HG03571 (cell line): ENCODE measurements at regions not wholly inside any gene's neighbourhood (a gene's known extent, or its start where the extent isn't known, plus 50 kb on each side); places are given as distances from the start of the nearest gene placed in this dataset.

Source experiments
- ATAC-seq: cut with Tn5 transposase; IDR thresholded peaks from one replicate; pipeline ENCODE4 v1.9.1; 2021; ENCODE audit not compliant: unreplicated experiment

- ATAC-seq = no peak
These were observed 404.8 kb downstream of the MBD2 start for GRCh38 chr18:53819671-53820070.

- ATAC-seq = no peak
These were observed 405.3 kb downstream of the MBD2 start for GRCh38 chr18:53819174-53819573.

- no peak for ATAC-seq
These were observed 406.2 kb downstream of the MBD2 start for GRCh38 chr18:53817976-53818950.

- ATAC-seq = no peak
These were observed 424.3 kb downstream of the MBD2 start for GRCh38 chr18:53800171-53800570.

- no peak for ATAC-seq
These were observed 425.3 kb downstream of the MBD2 start for GRCh38 chr18:53799134-53799533.

GRCh38 chr18:53798516-53798915 lies 426.0 kb downstream of the MBD2 start:
- ATAC-seq = no peak

- ATAC-seq = no peak
These were observed 426.4 kb downstream of the MBD2 start for GRCh38 chr18:53797998-53798495.

GRCh38 chr18:53796040-53796729 lies 428.3 kb downstream of the MBD2 start:
- ATAC-seq = no peak

GRCh38 chr18:53795610-53796009 lies 428.9 kb downstream of the MBD2 start:
- ATAC-seq = no peak

- ATAC-seq = no peak
These were observed 429.4 kb downstream of the MBD2 start for GRCh38 chr18:53795061-53795460.

GRCh38 chr18:53792762-53793161 lies 431.7 kb downstream of the MBD2 start:
- no peak for ATAC-seq

- ATAC-seq = no peak
These were observed 433.7 kb downstream of the MBD2 start for GRCh38 chr18:53790786-53791185.

- ATAC-seq = no peak
These were observed 434.9 kb downstream of the MBD2 start for GRCh38 chr18:53789376-53790247.

GRCh38 chr18:53785811-53786210 lies 438.7 kb downstream of the MBD2 start:
- no peak for ATAC-seq

- ATAC-seq = no peak
These were observed 440.2 kb downstream of the MBD2 start for GRCh38 chr18:53784253-53784652.

- ATAC-seq = no peak
These were observed 443.8 kb downstream of the MBD2 start for GRCh38 chr18:53780666-53781065.

GRCh38 chr18:53772293-53772692 lies 452.2 kb downstream of the MBD2 start:
- no peak for ATAC-seq

- no peak for ATAC-seq
These were observed 452.8 kb downstream of the MBD2 start for GRCh38 chr18:53771664-53772063.

GRCh38 chr18:53765211-53765610 lies 459.3 kb downstream of the MBD2 start:
- ATAC-seq = no peak

GRCh38 chr18:53764086-53764485 lies 460.4 kb downstream of the MBD2 start:
- no peak for ATAC-seq

- ATAC-seq = no peak
These were observed 467.1 kb downstream of the MBD2 start for GRCh38 chr18:53757328-53757727.
